Common myeloid progenitor, CD34-positive (primary cell): ENCODE measurements at regions not wholly inside any gene's neighbourhood (a gene's known extent, or its start where the extent isn't known, plus 50 kb on each side); places are given as distances from the start of the nearest gene placed in this dataset.

Source experiments
- CTCF ChIA-PET: fragments of 350-600 bp; sonication (Branson Sonifier 250); formaldehyde crosslinking; loops from one replicate; lab custom pipeline; 2021; ENCODE audit warnings: antibody characterized with exemption; lab: Charles Lee
- POLR2A ChIA-PET: fragments of 350-600 bp; sonication (Branson Sonifier 250); formaldehyde crosslinking; loops from one replicate; lab custom pipeline; 2021; ENCODE audit warnings: antibody characterized with exemption; lab: Charles Lee
- DNase-seq, 3 donors: peaks; one replicate each; pipeline versions ENCODE4 v3.0.0 to v3.0.0-alpha.2; 2013
- H3K27ac ChIP-seq, 2 experiments: 1 replicate in 1 of 2; 2 replicates in 1 of 2; pipeline ENCODE4 v1.7.0; 2013; ENCODE audit warnings: inconsistent platforms in 2 of 2, low read length in 2 of 2, mild to moderate bottlenecking in 2 of 2, low read depth in 1 of 2, moderate library complexity in 1 of 2; ENCODE audit not compliant: severe bottlenecking in 2 of 2, insufficient read depth in 1 of 2, poor library complexity in 1 of 2
- H3K27me3 ChIP-seq, 5 experiments: replicated peaks in 2 of 5; 1 replicate in 3 of 5; 2 replicates in 2 of 5; pipeline versions ENCODE4 v1.6.1 to v1.7.0; 2013; ENCODE audit warnings: low read length in 4 of 5, mild to moderate bottlenecking in 2 of 5, moderate library complexity in 2 of 5, inconsistent platforms in 1 of 5; ENCODE audit not compliant: insufficient read depth in 5 of 5, control insufficient read depth in 4 of 5
- H3K36me3 ChIP-seq, 4 experiments: 1 replicate in 2 of 4; 2 replicates in 2 of 4; pipeline versions ENCODE4 v1.6.1 to v1.7.0; 2013; ENCODE audit warnings: low read length in 3 of 4, control low read depth in 1 of 4, mild to moderate bottlenecking in 1 of 4; ENCODE audit not compliant: control insufficient read depth in 4 of 4, insufficient read depth in 4 of 4
- H3K4me1 ChIP-seq, 4 experiments: 1 replicate in 3 of 4; 2 replicates in 1 of 4; pipeline versions ENCODE4 v1.6.1 to v1.7.1; 2013; ENCODE audit warnings: low read length in 3 of 4, mild to moderate bottlenecking in 3 of 4, control low read depth in 1 of 4, inconsistent platforms in 1 of 4, moderate library complexity in 1 of 4; ENCODE audit not compliant: control insufficient read depth in 4 of 4, insufficient read depth in 4 of 4; ENCODE audit errors: control extremely low read depth in 1 of 4
- H3K4me3 ChIP-seq, 7 experiments: 1 replicate in 4 of 7; 2 replicates in 3 of 7; pipeline versions ENCODE4 v1.5.1 to v1.7.0; 2013; ENCODE audit warnings: mild to moderate bottlenecking in 7 of 7, low read length in 6 of 7, moderate library complexity in 6 of 7, inconsistent platforms in 2 of 7, low read depth in 2 of 7, control low read depth in 1 of 7; ENCODE audit not compliant: insufficient read depth in 4 of 7, control insufficient read depth in 1 of 7; ENCODE audit errors: extremely low read depth in 1 of 7
- H3K9me3 ChIP-seq, 5 experiments: 1 replicate in 4 of 5; 2 replicates in 1 of 5; pipeline versions ENCODE4 v1.6.1 to v1.7.1; 2013; ENCODE audit warnings: low read length in 4 of 5, mild to moderate bottlenecking in 2 of 5, inconsistent platforms in 1 of 5, low read depth in 1 of 5, moderate library complexity in 1 of 5; ENCODE audit not compliant: control insufficient read depth in 4 of 5, insufficient read depth in 2 of 5; ENCODE audit errors: control extremely low read depth in 1 of 5
- WGBS: methylation state at CpG from one replicate; pipeline ENCODE4 v1.1.5; 2013; ENCODE audit not compliant: insufficient coverage; 5-methylcytosine and 5-hydroxymethylcytosine counted together

DNA sequence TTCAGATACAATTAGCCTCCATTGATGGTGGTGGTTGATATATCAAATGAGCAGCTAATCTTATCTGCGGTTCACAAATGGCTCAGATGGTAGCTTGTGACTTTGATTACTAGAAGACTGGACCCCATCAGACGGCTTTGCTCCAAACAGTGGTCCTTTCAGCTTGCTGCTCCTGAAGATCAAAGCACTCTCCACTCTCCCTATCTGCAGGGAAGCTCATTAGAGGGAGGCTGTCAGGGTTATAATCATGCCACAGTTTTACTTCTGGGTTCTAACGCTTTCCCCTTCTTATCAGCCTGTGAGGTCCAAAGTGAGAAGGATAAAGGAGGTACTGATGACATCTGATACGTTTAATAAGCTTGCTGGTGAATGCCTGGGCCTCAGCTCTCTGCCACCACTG, 247.1 kb upstream of the NT5C1B start:
- ChIA-PET POLR2A (no interaction called here), CTCF (interaction anchor here (0.9 kb wide), 1 partner anchor 9 kb away, joined by 3 read pairs; no protein-coding TSS in a partner anchor)
- H3K27ac ChIP-seq: no peak overlapping the region
- WGBS: 88% methylated on average over 3 of the region's 4 CpGs
- H3K4me1 ChIP-seq: no peaks in the 10 kb centered on the region
- no peak for DNase-seq
- no peaks in the 10 kb centered on the region for H3K27me3 ChIP-seq
- H3K4me3 ChIP-seq: no peak overlapping the region
- no peaks in the 10 kb centered on the region for H3K36me3 ChIP-seq
- no peaks in the 10 kb centered on the region for H3K9me3 ChIP-seq

DNA sequence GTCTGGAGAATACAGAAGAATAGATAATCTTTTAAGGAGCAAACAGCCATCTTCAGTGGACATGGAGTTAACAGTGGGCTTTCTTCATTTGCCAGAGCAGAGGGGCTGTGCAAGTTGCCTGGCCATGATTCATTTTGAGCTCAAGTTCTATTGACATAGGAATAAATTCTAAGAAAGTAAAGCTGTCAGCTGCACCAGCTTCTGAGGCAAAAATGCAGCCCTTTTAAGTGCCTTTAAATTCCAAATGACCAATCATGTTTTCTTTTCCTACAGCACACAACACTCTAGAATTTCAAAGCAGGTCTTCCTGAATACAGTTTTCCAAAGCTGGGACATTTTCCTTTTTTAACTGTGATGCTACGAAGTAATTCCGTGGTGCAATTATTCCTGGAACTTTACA, 246.4 kb upstream of the NT5C1B start:
- Histone ChIP-seq H3K4me1 (no peaks in the 10 kb centered on the region), H3K27ac (no peak overlapping the region), H3K36me3 (no peaks in the 10 kb centered on the region), H3K27me3 (no peaks in the 10 kb centered on the region), H3K9me3 (no peaks in the 10 kb centered on the region), H3K4me3 (no peak overlapping the region)
- ChIA-PET POLR2A (no interaction called here), CTCF (interaction anchor here (0.9 kb wide), 1 partner anchor 8 kb away, joined by 3 read pairs; no protein-coding TSS in a partner anchor)
- WGBS: 88% methylated on average over 2 of the region's 2 CpGs
- DNase-seq: no peak

DNA sequence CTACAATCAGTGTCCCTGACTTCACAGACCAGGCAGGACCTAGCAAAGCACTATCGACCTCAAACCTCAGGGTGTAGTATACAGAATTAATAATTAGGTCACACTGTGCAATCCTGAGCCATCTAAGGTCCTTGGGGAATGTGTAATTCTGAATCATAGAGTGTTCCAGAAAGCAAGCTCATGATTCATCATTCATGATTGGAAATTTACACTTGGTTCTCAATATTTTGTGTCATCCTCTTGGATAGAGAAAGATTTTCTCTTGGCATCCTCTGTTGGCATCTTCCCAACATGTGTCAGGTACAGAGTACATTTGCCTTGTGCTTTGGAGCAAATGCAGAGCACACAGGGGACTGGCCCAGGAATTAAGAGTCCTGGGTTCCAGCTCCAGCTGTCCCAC, 245.0 kb upstream of the NT5C1B start:
- POLR2A ChIA-PET: no interaction called here
- Histone ChIP-seq H3K9me3 (no peaks in the 10 kb centered on the region), H3K27ac (no peak overlapping the region), H3K4me1 (no peaks in the 10 kb centered on the region), H3K36me3 (no peaks in the 10 kb centered on the region), H3K27me3 (no peaks in the 10 kb centered on the region), H3K4me3 (no peak overlapping the region)
- no CpG with 5 or more reads among the region's 1 CpG for WGBS
- DNase-seq: no peak
- CTCF ChIA-PET: no interaction called here

DNA sequence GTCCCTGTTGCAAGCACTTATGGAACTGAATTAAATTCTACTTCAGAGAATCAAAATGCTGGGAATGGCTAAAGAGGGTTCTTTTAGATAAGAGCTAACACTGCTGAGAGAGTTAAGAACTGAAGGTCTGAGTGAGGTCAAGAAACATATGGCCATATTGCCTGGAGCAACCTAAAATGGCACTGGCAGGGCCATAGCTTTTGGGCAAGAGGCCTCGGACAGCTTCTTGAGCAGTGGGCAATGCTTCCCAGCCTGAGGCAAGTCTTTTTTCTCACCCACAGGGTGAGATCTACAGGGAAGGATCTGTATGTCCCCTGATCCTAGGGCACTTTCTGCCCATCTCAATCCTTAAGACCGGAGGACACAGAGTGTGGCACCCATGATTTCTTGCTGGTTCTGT, 244.6 kb upstream of the NT5C1B start:
- Histone ChIP-seq H3K27ac (no peak overlapping the region), H3K27me3 (no peaks in the 10 kb centered on the region), H3K4me1 (no peaks in the 10 kb centered on the region), H3K4me3 (no peak overlapping the region), H3K36me3 (no peaks in the 10 kb centered on the region), H3K9me3 (no peaks in the 10 kb centered on the region)
- no peak for DNase-seq
- ChIA-PET POLR2A (no interaction called here), CTCF (no interaction called here)
- WGBS: 100% methylated on average over 2 of the region's 2 CpGs

DNA sequence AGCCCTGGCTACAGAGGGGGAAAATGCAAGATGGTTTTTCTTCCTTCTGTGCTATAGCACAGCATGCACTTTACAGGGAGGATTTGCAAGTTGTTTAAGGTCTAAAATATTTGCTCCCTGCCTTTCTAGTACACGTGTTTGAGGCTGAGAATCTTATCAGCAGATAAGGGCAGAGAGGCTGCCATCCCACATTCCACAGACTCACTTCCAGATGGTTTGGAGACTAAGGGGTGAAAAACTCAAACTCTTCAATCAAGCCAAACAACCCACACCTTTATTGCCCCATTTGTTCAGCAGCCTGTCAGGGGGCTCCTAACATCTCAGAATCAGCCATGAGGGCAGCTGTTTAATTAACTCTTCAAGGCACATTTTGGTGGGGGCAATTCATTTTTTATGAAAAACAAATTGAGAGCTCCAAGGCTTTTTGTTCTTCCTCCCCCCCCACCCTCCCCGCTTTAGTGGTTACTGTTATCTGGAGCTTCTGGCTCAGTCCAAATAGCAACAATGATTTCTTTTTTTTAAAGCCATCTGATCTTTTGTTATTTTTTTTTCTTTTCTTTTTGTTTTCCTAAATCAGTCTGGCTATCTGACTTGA, 242.6 kb upstream of the NT5C1B start:
- H3K4me1 ChIP-seq: no peaks in the 10 kb centered on the region
- no peak overlapping the region for H3K27ac ChIP-seq
- no peak overlapping the region for H3K4me3 ChIP-seq
- H3K9me3 ChIP-seq: no peaks in the 10 kb centered on the region
- ChIA-PET POLR2A (no interaction called here), CTCF (interaction anchor here (1.1 kb wide), 1 partner anchor 17 kb away, joined by 3 read pairs; no protein-coding TSS in a partner anchor)
- WGBS: 100% methylated on average over 1 of the region's 2 CpGs
- H3K27me3 ChIP-seq: no peaks in the 10 kb centered on the region
- DNase-seq: no peak
- H3K36me3 ChIP-seq: no peaks in the 10 kb centered on the region

DNA sequence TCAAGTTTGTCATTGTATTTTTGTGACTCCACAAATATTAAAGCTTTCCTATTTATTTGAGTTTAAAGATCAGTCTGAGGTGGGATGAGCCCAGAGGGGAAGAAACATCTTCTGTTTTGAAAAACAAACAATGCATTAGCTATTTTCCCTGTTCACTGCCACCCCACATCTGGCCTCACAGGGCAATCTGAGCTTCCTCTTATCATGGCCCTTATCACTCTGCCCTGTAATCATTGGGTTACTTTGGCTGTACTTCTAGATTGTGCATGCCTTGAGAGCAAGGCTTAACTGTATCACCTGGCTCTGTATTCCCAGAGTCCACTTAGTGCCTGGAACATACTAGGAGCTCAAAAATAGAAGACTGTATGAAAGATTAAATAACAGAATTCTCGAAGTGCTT, 241.6 kb upstream of the NT5C1B start:
- Histone ChIP-seq H3K4me1 (no peaks in the 10 kb centered on the region), H3K36me3 (no peaks in the 10 kb centered on the region), H3K27ac (no peak overlapping the region), H3K27me3 (no peaks in the 10 kb centered on the region), H3K4me3 (no peak overlapping the region), H3K9me3 (no peaks in the 10 kb centered on the region)
- DNase-seq: no peak
- CTCF ChIA-PET: interaction anchor here (1.1 kb wide), 1 partner anchor 16 kb away, joined by 3 read pairs; no protein-coding TSS in a partner anchor
- 100% methylated on average over 1 of the region's 1 CpG for WGBS
- POLR2A ChIA-PET: no interaction called here

DNA sequence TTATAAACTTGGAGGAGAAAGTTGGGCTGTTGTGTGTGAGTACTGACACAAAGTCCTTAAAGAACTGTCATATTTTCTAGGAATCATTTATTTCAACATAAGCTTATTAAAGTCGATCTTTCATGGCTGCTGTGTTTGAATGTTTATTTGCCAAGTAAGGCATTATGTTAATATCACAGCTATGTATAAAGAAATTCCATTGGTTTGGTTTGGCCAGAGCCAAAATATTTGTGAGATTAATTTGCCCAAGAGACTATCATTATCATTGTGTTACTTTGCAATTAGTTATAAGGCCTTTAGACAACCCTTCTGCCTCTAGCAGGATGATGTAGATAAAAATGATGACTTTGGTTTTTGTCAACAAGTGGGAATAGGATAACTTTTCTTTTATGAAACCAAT, 240.6 kb upstream of the NT5C1B start:
- H3K36me3 ChIP-seq: no peaks in the 10 kb centered on the region
- H3K4me3 ChIP-seq: no peak overlapping the region
- CTCF ChIA-PET: no interaction called here
- no peaks in the 10 kb centered on the region for H3K4me1 ChIP-seq
- no peak overlapping the region for H3K27ac ChIP-seq
- POLR2A ChIA-PET: interaction anchor here (1.0 kb wide), 1 partner anchor 366 kb away, joined by 3 read pairs; no protein-coding TSS in a partner anchor
- no peaks in the 10 kb centered on the region for H3K9me3 ChIP-seq
- DNase-seq: no peak
- WGBS: no CpG with 5 or more reads among the region's 1 CpG
- no peaks in the 10 kb centered on the region for H3K27me3 ChIP-seq
